ENCODE measurements at regions not wholly inside any gene's neighbourhood (a gene's known extent, or its start where the extent isn't known, plus 50 kb on each side); places are given as distances from the start of the nearest gene placed in this dataset.

- DNase-seq (ENCODE audit: low read depth): no peak
- no peak for TF ChIP-seq CTCF (conservative IDR thresholded peaks at IDR 0.05; ENCODE audit: low read length)
- H3K4me3 ChIP-seq (ENCODE audit: low read length): no peak overlapping the region
These were observed 66.3 kb upstream of the CREB1 start for GRCh38 chr2:207463433-207463832.

GRCh38 chr2:207464007-207464406 lies 65.8 kb upstream of the CREB1 start:
- DNase-seq (ENCODE audit: low read depth): no peak
- no peak overlapping the region for H3K4me3 ChIP-seq (ENCODE audit: low read length)
- no peak for TF ChIP-seq CTCF (conservative IDR thresholded peaks at IDR 0.05; ENCODE audit: low read length)

DNA sequence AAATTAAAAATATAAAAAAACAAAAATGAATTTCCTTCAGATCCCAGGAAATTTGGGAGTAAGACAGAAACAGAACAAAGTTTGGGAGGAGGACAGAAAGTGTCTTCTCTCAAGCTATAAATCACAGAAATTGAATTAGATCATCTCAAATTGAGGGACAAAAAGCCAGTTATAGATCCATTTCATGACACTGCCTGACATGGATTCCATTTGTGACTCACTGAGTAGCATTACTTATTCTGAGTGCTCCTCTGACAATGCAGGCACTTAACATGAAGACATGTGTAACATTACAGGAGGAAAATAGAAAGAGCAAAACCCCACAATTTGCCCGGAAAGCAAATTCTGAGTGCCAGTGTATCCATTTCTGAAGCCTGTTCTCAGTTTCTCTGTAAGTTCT lies 63.9 kb upstream of the CREB1 start:
- no peak overlapping the region for H3K4me3 ChIP-seq (ENCODE audit: low read length)
- TF ChIP-seq CTCF (conservative IDR thresholded peaks at IDR 0.05; ENCODE audit: low read length): no peak
- DNase-seq (ENCODE audit: low read depth): no peak

- DNase-seq (ENCODE audit: low read depth): peak; percentile 90
- no peak for TF ChIP-seq CTCF (conservative IDR thresholded peaks at IDR 0.05; ENCODE audit: low read length)
- H3K4me3 ChIP-seq (ENCODE audit: low read length): no peak overlapping the region
These were observed 61.9 kb upstream of the CREB1 start for GRCh38 chr2:207467716-207468347.

DNA sequence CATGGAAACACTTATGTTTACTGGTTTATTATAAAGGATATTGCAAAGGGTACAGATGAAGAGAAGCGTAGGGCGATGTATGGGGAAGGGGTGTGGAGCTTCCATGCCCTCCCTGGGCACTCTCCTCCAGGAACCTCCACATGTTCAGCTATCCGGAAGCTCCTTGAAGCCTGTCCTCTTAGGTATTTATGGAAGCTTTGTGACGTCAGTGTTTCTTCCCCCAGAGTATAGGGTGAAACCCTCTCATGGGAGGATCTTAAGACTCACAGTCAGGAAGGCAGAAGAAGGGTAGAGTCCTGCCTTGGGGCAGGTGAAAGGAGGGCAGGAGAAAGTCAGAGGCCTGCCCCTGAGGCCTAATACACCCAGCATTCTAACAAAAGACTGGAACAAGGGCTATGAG lies 61.3 kb upstream of the CREB1 start:
- no peak for TF ChIP-seq CTCF (conservative IDR thresholded peaks at IDR 0.05; ENCODE audit: low read length)
- H3K4me3 ChIP-seq (ENCODE audit: low read length): no peak overlapping the region
- no peak for DNase-seq (ENCODE audit: low read depth)

DNA sequence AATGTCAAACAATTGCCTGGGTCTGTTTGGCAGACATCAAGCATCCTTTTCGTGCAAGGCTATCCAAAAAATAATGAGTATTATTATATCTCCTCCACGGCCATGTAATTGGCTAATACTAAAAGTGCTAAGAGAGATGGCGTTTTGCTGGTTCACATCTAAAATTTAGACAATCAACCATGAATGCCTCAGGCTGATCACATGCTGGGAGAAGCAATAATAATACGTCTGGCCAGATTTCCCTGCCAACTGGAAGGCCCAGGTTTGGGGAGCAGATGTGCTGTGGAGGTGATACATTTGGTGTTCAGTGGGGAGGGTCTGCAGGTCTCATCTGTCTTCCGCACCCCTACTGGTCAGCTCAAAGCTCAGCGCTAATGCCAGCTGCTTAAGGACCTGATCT lies 60.3 kb upstream of the CREB1 start:
- no peak overlapping the region for H3K4me3 ChIP-seq (ENCODE audit: low read length)
- no peak for TF ChIP-seq CTCF (conservative IDR thresholded peaks at IDR 0.05; ENCODE audit: low read length)
- DNase-seq (ENCODE audit: low read depth): no peak

DNA sequence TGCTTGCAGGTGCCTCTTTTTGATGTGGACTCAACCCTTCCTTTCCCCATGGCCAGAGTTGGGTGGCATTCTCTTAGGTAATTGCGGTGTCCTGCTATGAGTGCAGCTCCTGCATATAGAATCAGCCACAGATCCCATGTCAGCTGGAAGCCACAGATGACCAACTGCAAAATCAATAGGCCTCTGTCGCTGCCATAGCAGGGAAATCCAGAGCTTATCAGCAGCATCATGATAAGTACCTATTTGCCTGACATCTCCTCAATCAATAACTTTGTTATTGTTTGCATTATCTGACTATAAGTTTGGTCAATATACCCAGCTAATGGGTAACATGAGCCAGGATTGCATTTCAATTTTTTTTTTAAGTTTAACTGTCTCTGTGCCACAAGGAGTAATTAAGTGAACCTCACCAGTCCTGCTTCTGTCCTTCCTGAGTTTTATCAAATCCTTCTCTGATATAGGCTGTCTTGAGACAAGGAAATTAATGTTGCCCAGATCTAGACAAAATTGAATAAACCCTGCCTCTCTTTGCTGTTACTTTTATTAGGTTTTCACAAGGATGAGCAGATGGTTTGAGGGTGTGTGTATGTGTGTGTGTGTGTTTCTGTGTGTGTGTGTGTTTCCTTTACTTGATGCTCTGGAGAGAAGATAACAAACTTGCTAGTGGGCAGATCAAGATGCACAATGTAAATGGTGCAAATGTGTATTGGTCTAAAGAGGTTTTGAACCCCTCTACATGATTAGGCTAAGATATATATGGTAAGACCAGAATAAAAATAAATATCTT lies 59.6 kb upstream of the CREB1 start:
- DNase-seq (ENCODE audit: low read depth): no peak
- H3K4me3 ChIP-seq (ENCODE audit: low read length): no peak overlapping the region
- no peak for TF ChIP-seq CTCF (conservative IDR thresholded peaks at IDR 0.05; ENCODE audit: low read length)
